ENCODE measurements at regions not wholly inside any gene's neighbourhood (a gene's known extent, or its start where the extent isn't known, plus 50 kb on each side); places are given as distances from the start of the nearest gene placed in this dataset.

- no peak for DNase-seq
Observed at GRCh38 chr13:73997964-73998363, 136.2 kb downstream of the KLF12 start.

- DNase-seq, result no peak
Observed at GRCh38 chr13:73996569-73996968, 137.6 kb downstream of the KLF12 start.

GRCh38 chr13:73995736-73996135 lies 138.5 kb downstream of the KLF12 start:
- DNase-seq, result no peak

- no peak for DNase-seq
Observed at GRCh38 chr13:73993661-73994060, 140.5 kb downstream of the KLF12 start.

- DNase-seq, result no peak
Observed at GRCh38 chr13:73991884-73992283, 142.3 kb downstream of the KLF12 start.

GRCh38 chr13:73991384-73991783 lies 142.8 kb downstream of the KLF12 start:
- DNase-seq, result no peak

GRCh38 chr13:73989244-73989843 lies 144.9 kb downstream of the KLF12 start:
- DNase-seq, result peak; percentile 13

GRCh38 chr13:73988461-73988860 lies 145.7 kb downstream of the KLF12 start:
- DNase-seq, result no peak

GRCh38 chr13:73987618-73988017 lies 146.6 kb downstream of the KLF12 start:
- DNase-seq, result no peak

- DNase-seq, result peak; percentile 54
Observed at GRCh38 chr13:73985783-73986182, 148.4 kb downstream of the KLF12 start.

- peak; percentile 91 for DNase-seq
Observed at GRCh38 chr13:73984949-73985691, 149.1 kb downstream of the KLF12 start.

- no peak for DNase-seq
Observed at GRCh38 chr13:73984201-73984600, 150.0 kb downstream of the KLF12 start.

GRCh38 chr13:73983109-73983508 lies 151.1 kb downstream of the KLF12 start:
- no peak for DNase-seq

GRCh38 chr13:73981595-73981994 lies 152.6 kb downstream of the KLF12 start:
- no peak for DNase-seq

- DNase-seq, result no peak
Observed at GRCh38 chr13:73975767-73976166, 158.4 kb downstream of the KLF12 start.

GRCh38 chr13:73974051-73974450 lies 160.2 kb downstream of the KLF12 start:
- no peak for DNase-seq

GRCh38 chr13:73973156-73973555 lies 161.0 kb downstream of the KLF12 start:
- DNase-seq, result no peak

- DNase-seq, result no peak
Observed at GRCh38 chr13:73972545-73972944, 161.7 kb downstream of the KLF12 start.

GRCh38 chr13:73971481-73971880 lies 162.7 kb downstream of the KLF12 start:
- no peak for DNase-seq

- no peak for DNase-seq
Observed at GRCh38 chr13:73970421-73971055, 163.7 kb downstream of the KLF12 start.

GRCh38 chr13:73967397-73968165 lies 166.6 kb downstream of the KLF12 start:
- no peak for DNase-seq

GRCh38 chr13:73966331-73966730 lies 167.9 kb downstream of the KLF12 start:
- DNase-seq, result no peak

- no peak for DNase-seq
Observed at GRCh38 chr13:73962284-73962683, 171.9 kb downstream of the KLF12 start.

Measured in CD4-positive, alpha-beta T cell treated with Interleukin-6 for 4 hours (primary cell).